ENCODE measurements at regions not wholly inside any gene's neighbourhood (a gene's known extent, or its start where the extent isn't known, plus 50 kb on each side); places are given as distances from the start of the nearest gene placed in this dataset.

DNA sequence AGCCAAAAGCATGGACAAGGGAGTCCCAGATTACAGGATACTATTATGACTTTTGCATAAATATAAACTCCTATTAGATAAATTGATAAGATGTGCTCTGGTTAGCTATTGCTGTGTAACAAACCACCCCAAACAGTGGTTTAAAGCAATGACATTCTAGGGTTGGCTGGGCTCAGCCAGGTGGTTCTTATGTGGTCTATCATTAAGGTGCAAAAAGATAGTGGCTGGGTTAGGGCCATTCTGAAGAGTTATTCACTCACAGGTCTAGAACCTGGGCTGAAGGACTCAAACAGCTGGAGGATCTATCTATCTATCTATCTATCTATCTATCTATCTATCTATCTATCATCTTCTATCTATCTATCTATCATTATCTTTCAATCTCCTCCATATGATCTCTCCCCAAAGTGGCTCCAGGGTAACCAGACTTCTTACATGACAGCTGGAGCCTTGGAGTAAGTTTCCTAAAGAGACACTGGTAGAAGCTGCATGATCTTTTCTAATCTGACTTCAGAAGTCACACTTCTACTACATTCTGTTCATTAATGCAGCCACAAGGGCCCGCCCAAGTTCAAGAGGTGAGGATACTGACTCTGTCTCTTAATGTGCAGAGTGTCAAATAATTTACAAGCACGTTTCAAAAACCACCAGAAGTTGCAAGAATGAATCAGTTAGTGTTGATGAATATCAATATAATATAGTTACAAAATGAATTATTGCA, 74.9 kb upstream of the XCR1 start:
- peaks cover 85% of the 10 kb centered on the region for H3K4me1 ChIP-seq (ENCODE audit: insufficient read depth, low read length)

DNA sequence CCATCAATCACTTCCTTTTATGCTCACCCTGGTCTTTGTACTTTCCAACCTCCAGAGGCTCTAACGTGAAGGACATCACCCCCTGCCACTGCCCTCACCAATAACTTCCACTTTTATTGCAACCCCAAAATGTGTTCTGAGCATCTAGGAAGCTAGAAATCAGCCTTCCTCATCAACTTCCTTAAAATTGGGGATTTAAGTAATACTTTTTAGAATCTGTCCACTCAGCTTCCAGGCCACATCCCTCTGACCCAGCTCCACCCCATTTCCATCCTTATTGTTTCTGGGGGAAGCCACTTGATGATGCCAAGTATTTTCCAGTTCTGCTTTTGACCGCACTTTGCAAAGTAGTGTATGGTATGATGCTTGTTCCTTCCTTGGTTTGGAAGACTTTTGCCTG, 73.5 kb upstream of the XCR1 start:
- Histone ChIP-seq H3K27me3 (ENCODE audit: insufficient read depth, low read length) (no peaks in the 10 kb centered on the region), H3K4me3 (ENCODE audit: low read length) (no peak overlapping the region), H3K9me3 (ENCODE audit: low read depth, low read length) (no peaks in the 10 kb centered on the region), H3K4me1 (ENCODE audit: insufficient read depth, low read length) (peaks cover 94% of the 10 kb centered on the region)

More for the DNA sequence above, 74.9 kb upstream of the XCR1 start:
- H3K9me3 ChIP-seq (ENCODE audit: low read depth, low read length) = no peaks in the 10 kb centered on the region
- H3K4me3 ChIP-seq (ENCODE audit: low read length) = no peak overlapping the region
- no peaks in the 10 kb centered on the region for H3K27me3 ChIP-seq (ENCODE audit: insufficient read depth, low read length)

DNA sequence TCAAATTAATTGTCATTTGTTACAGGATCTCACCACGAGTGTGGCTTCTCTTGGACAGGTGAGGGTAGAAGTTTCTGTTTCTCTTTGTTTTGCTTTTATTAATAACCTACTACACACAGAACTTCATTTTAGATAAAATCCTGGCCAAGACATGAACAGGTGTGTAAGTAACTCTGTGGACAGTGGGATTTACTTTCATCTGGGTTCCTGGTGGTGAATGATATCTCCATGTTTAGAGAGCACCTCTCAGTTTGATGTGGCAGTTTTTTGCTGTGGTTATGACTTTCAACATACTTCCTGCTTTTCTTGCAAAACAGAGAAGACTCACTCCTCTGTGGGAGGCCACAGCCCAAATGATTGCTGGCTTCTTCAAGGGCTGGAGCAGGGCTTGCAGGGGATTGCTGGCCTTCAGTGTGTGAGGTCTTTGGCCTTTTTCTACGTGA, 71.1 kb upstream of the XCR1 start:
- Histone ChIP-seq H3K4me3 (ENCODE audit: low read length) (peak overlapping the region; percentile 36), H3K27me3 (ENCODE audit: insufficient read depth, low read length) (no peaks in the 10 kb centered on the region), H3K4me1 (ENCODE audit: insufficient read depth, low read length) (peaks cover 97% of the 10 kb centered on the region), H3K9me3 (ENCODE audit: low read depth, low read length) (no peaks in the 10 kb centered on the region)

DNA sequence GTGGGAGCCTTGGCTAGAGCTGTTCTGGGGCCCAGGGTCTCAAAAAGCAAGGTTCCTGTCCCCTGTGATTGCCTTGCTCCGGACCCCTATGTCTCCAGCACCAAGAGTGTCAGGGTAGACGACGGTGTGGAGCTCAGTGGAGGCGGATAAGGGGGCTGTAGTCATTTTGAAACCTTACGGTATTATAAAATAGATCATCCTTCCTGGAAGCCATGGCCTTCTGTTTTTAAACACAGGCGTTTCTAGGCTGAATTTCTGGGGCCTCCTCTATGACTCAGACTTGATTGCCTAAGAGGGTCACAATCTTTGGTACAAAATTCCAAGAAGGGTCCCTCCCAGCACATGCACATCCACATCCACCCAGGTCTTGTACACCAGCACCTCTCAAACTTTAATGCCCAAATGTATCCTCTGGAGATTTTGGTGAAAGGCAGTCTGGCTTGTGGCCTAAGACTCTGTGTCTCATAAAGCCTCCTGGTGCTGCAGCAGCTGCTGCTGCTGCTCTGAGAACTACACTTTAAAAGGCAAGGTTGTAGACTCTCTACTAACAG, 70.5 kb upstream of the XCR1 start:
- H3K9me3 ChIP-seq (ENCODE audit: low read depth, low read length) = no peaks in the 10 kb centered on the region
- peaks cover 97% of the 10 kb centered on the region for H3K4me1 ChIP-seq (ENCODE audit: insufficient read depth, low read length)
- H3K27me3 ChIP-seq (ENCODE audit: insufficient read depth, low read length) = no peaks in the 10 kb centered on the region
- H3K4me3 ChIP-seq (ENCODE audit: low read length) = no peak overlapping the region

DNA sequence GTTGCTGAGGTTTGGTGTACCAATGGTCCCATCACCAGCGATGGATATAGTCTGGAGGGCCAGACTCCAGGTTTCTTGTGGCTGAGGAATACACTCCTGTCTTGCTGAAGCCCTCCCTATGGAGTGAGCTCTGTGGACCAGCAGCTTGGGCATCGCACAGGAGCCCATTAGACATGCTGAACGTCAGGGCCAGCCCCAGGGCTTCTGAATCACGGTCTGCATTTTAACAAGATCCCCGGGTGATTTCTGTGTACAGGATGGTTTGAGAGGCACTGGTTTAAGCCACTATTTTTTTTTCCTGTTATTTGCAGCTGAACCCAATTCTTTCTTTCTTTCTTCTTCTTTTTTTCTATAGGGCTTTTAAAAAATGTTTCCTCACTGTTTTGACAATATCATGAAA, 69.5 kb upstream of the XCR1 start:
- no peak overlapping the region for H3K4me3 ChIP-seq (ENCODE audit: low read length)
- H3K27me3 ChIP-seq (ENCODE audit: insufficient read depth, low read length) = no peaks in the 10 kb centered on the region
- no peaks in the 10 kb centered on the region for H3K9me3 ChIP-seq (ENCODE audit: low read depth, low read length)
- peaks cover 97% of the 10 kb centered on the region for H3K4me1 ChIP-seq (ENCODE audit: insufficient read depth, low read length)

DNA sequence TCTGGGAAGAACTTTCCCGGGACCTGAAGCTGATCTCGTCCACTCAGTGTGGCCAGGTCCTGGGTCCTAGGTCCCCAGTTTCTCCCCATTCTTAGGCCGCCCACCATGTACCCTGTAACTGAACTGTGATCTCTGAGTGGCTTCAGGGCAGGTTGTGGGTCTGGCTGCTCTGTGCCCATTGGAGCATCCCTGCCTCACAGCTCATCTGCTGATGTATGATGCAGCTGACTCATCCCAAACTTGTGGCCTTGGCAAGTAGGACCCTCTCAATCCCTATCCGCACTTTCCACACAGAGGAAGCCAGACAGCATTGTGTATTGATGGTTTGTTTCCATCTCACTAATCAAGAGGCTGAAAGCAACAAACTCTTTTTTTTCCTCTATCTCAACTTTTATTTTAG, 69.1 kb upstream of the XCR1 start:
- Histone ChIP-seq H3K9me3 (ENCODE audit: low read depth, low read length) (no peaks in the 10 kb centered on the region), H3K4me3 (ENCODE audit: low read length) (no peak overlapping the region), H3K4me1 (ENCODE audit: insufficient read depth, low read length) (peaks cover 97% of the 10 kb centered on the region), H3K27me3 (ENCODE audit: insufficient read depth, low read length) (no peaks in the 10 kb centered on the region)

DNA sequence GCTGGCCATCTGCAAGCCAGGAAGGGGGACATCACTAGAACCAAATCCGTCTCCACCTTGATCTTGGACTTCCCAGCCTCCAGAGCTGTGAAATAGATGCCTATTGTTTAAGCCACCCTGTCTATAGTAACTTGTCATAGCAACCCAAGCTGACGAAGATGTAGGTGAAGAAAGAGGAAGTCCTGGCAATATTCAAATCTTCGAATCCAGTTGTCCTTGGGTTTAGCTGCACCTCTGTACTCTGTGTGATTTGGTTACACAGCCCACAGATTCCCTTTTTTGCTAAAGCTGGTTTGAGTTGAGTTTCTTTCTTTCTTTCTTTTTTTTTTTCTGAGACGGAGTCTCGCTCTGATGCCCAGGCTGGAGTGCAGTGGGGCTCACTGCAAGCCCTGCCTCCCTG, 68.0 kb upstream of the XCR1 start:
- Histone ChIP-seq H3K27me3 (ENCODE audit: insufficient read depth, low read length) (no peaks in the 10 kb centered on the region), H3K4me1 (ENCODE audit: insufficient read depth, low read length) (peaks cover 98% of the 10 kb centered on the region), H3K9me3 (ENCODE audit: low read depth, low read length) (no peaks in the 10 kb centered on the region), H3K4me3 (ENCODE audit: low read length) (no peak overlapping the region)

DNA sequence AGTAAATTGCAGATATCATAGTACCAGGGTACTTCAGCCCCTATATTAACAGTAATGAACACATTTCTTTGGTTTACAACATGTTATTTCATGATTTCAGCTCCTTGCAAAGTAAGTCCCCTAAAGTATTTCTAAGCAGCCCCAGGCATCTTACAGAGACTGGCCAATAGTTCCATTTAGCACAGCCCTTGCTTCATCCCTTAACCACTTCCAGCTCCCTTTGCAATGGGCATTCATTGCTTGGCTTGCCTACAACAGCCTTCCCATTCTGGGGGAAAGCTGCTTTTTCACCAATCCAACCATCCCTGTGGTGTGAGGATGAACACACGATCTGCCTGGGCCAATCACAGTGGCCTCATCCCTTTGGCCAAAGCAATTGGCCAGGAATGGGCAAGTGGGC, 67.2 kb upstream of the XCR1 start:
- H3K4me1 ChIP-seq (ENCODE audit: insufficient read depth, low read length) = peaks cover 99% of the 10 kb centered on the region
- no peak overlapping the region for H3K4me3 ChIP-seq (ENCODE audit: low read length)
- H3K27me3 ChIP-seq (ENCODE audit: insufficient read depth, low read length) = no peaks in the 10 kb centered on the region
- no peaks in the 10 kb centered on the region for H3K9me3 ChIP-seq (ENCODE audit: low read depth, low read length)

DNA sequence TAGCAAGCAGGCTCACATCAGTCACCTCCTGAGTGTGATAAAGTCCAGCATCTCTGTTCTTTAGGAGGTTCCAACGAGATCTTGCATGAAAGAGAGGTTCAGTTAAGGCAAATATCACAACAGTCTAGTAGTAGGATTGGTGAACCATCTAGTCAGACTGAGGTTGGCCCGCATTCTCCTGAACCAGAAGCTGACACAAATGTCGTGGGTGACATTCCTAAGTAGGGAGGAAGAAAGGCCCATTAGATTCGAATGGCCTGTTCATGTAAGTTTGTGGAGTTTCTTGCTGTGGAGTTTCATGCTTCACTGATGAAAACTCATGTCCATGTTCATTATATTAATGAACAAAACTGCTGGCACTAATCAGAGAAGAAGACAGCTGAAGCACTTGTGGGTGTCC, 66.7 kb upstream of the XCR1 start:
- Histone ChIP-seq H3K4me1 (ENCODE audit: insufficient read depth, low read length) (peaks cover 100% of the 10 kb centered on the region), H3K4me3 (ENCODE audit: low read length) (no peak overlapping the region), H3K9me3 (ENCODE audit: low read depth, low read length) (no peaks in the 10 kb centered on the region), H3K27me3 (ENCODE audit: insufficient read depth, low read length) (no peaks in the 10 kb centered on the region)

DNA sequence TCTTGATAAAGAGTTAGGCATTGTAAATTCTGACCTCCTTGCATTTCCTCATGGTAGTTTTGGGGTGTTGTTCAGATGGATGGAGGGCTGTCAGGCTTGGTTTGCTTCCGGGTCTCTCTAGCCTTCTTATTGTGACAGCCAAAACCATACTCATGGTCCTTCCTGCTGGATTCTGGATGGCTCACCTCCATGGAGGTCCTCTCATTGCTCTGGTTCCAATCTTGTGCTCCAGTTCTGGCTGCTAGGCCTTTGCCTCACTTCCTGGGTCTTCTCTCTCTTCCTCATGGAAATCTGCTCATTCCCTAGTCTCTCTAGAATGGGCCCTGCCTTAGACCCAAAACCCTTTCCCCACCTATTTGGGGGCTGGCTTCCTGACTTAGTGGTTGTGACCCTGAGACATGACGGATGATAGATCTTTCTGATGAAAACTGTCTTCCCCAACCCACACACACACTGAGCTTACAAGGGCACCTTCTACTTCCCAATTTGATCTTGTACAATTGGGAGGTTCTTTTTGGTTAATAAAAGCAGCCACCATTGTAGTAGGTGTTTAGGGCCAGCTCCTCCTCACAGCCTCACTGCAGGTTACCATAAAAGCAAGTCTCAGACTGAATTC, 66.2 kb upstream of the XCR1 start:
- Histone ChIP-seq H3K4me1 (ENCODE audit: insufficient read depth, low read length) (peaks cover 100% of the 10 kb centered on the region), H3K27me3 (ENCODE audit: insufficient read depth, low read length) (no peaks in the 10 kb centered on the region), H3K9me3 (ENCODE audit: low read depth, low read length) (no peaks in the 10 kb centered on the region), H3K4me3 (ENCODE audit: low read length) (no peak overlapping the region)

DNA sequence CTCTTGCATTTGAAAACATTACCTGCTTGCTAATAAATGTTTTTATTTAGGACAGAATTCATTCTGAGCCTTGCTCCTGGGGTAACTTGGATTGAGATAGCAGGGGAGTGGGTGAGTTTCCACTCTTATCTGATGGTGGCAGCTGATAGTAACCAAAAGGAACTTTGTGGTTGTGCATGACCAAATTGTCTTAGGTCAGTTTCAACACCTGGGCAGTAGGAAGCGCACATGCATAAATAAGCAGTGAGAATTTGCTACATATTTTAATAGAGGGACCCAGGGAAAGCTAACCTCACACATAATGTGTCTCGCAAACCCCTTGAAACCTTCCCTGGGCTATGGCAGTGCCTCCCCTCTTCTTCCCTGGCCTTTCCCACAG, 65.4 kb upstream of the XCR1 start:
- Histone ChIP-seq H3K4me3 (ENCODE audit: low read length) (no peak overlapping the region), H3K4me1 (ENCODE audit: insufficient read depth, low read length) (peaks cover 99% of the 10 kb centered on the region), H3K9me3 (ENCODE audit: low read depth, low read length) (no peaks in the 10 kb centered on the region), H3K27me3 (ENCODE audit: insufficient read depth, low read length) (no peaks in the 10 kb centered on the region)

DNA sequence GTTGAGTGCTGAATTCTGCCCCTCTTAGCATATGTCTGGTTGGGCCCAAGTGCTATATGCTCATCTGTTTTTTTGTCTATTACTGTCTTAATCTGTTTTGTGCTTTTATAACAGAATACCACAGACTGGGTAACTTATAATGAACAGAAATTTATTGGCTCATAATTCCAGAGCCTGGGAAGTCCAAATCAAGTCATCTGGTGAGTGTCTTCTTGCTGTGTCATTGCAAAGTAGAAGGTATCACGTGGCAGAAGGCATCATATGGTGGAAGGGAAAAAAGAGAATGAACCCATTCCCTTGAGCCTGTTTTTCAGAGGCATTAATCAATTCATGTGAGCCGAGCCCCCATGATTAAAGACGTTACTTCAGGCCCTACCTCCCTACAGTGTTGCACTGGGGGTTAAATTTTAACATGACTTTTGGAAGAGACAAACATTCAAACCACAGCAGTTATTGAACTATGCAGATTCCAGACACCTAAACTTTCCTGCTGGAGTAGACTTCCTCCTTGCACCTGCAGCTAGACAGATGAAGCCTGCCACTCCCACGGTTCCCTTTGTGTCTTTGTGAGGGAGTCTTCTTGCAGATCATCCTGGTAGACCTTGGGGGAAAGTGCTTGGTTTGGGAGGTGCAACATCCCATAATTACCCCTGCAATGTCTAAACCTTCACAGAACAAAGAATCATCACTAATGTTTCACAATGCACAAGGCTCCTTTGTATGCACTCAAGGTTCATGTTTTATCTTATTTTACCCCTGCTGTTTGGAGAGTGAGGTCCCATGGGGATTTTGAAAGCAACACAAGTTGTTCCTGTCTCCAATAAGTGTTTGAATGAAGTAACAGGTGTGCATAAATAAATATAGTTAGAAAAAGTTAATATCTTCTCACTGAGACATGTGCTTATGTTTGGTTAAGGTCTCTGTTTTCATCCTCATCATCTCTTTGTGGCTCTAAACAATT, 64.7 kb upstream of the XCR1 start:
- Histone ChIP-seq H3K27me3 (ENCODE audit: insufficient read depth, low read length) (no peaks in the 10 kb centered on the region), H3K4me1 (ENCODE audit: insufficient read depth, low read length) (peaks cover 92% of the 10 kb centered on the region), H3K4me3 (ENCODE audit: low read length) (no peak overlapping the region), H3K9me3 (ENCODE audit: low read depth, low read length) (no peaks in the 10 kb centered on the region)

DNA sequence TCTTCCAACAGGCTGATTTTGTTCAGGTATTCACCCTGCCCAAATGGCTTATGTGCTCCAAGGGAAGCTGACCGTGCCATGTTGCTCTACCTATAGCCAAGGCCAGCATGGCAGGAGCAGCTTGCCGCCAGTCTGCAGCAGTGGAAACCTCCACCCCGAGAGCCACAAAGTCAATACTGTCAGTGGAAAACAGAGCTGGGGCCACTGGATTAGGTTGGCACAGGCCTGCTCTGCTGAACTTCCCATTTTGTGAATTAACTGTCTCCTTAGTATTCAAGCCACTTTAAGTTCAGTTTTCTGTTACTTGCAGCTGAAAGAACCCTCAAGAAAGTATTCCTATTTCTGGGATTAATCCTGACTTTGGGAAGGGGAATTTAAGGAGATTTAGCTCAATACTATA, 63.8 kb upstream of the XCR1 start:
- no peak overlapping the region for H3K4me3 ChIP-seq (ENCODE audit: low read length)
- no peaks in the 10 kb centered on the region for H3K9me3 ChIP-seq (ENCODE audit: low read depth, low read length)
- peaks cover 82% of the 10 kb centered on the region for H3K4me1 ChIP-seq (ENCODE audit: insufficient read depth, low read length)
- no peaks in the 10 kb centered on the region for H3K27me3 ChIP-seq (ENCODE audit: insufficient read depth, low read length)

DNA sequence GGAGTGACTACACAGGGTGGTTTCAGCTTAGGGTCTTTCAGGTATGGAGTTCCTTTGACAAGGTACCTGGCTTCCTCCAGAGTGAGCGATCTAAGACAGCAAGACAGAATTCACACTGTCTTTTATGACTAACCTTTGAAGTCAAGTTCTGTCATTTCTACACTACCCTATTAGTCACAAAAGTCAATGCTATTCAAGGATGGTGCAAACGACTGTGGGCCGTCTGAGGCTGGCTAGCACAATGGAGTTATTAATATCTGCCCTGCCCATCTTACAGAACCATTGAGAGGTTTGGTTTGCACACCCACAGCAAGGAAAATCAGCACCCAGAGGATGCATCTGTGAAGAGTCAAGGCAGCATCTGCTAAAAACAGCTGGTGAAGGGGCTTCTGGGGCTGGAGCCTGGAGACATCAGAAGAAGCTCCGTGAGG, 62.9 kb upstream of the XCR1 start:
- Histone ChIP-seq H3K27me3 (ENCODE audit: insufficient read depth, low read length) (no peaks in the 10 kb centered on the region), H3K9me3 (ENCODE audit: low read depth, low read length) (no peaks in the 10 kb centered on the region), H3K4me1 (ENCODE audit: insufficient read depth, low read length) (peaks cover 73% of the 10 kb centered on the region), H3K4me3 (ENCODE audit: low read length) (no peak overlapping the region)

Data from mononuclear cell (primary cell).